ENCODE measurements at regions not wholly inside any gene's neighbourhood (a gene's known extent, or its start where the extent isn't known, plus 50 kb on each side); places are given as distances from the start of the nearest gene placed in this dataset.

GRCh38 chr2:219995399-219995798, 368.0 kb downstream of the SLC4A3 start:
- TF ChIP-seq, protein P1, sequence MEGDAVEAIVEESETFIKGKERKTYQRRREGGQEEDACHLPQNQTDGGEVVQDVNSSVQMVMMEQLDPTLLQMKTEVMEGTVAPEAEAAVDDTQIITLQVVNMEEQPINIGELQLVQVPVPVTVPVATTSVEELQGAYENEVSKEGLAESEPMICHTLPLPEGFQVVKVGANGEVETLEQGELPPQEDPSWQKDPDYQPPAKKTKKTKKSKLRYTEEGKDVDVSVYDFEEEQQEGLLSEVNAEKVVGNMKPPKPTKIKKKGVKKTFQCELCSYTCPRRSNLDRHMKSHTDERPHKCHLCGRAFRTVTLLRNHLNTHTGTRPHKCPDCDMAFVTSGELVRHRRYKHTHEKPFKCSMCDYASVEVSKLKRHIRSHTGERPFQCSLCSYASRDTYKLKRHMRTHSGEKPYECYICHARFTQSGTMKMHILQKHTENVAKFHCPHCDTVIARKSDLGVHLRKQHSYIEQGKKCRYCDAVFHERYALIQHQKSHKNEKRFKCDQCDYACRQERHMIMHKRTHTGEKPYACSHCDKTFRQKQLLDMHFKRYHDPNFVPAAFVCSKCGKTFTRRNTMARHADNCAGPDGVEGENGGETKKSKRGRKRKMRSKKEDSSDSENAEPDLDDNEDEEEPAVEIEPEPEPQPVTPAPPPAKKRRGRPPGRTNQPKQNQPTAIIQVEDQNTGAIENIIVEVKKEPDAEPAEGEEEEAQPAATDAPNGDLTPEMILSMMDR (conservative IDR thresholded peaks at IDR 0.05; ENCODE audit: low read length): no peak
- no peak for TF ChIP-seq EZH2phosphoT487 (IDR thresholded peaks at IDR 0.05; ENCODE audit: borderline replicate concordance)

All from Loucy (cell line).